GM18520 (cell line): ENCODE measurements at regions not wholly inside any gene's neighbourhood (a gene's known extent, or its start where the extent isn't known, plus 50 kb on each side); places are given as distances from the start of the nearest gene placed in this dataset.

Source experiments
- ATAC-seq: cut with Tn5 transposase; IDR thresholded peaks from one replicate; pipeline ENCODE4 v1.9.1; 2021; ENCODE audit not compliant: unreplicated experiment

DNA sequence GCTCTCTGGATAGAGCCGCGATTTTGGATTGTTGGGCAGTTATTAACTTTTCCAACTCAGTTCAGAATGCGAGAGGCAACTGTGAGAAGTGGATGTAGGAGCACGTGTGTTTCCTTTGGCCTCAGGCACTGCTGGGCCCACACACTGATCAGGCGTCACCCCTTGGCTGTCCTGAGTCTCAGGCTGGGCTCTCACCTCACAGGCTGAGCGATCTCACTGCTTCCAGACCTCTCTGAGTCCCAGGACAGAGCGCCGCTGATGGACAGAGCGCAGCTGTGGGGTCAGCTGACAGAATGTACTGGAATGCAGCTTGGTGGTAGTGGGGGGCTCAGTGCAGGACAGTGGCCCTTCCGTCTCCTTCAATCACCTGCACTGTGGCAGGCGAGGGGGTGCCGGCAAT, 516.2 kb downstream of the TBC1D22A start:
- no peak for ATAC-seq

DNA sequence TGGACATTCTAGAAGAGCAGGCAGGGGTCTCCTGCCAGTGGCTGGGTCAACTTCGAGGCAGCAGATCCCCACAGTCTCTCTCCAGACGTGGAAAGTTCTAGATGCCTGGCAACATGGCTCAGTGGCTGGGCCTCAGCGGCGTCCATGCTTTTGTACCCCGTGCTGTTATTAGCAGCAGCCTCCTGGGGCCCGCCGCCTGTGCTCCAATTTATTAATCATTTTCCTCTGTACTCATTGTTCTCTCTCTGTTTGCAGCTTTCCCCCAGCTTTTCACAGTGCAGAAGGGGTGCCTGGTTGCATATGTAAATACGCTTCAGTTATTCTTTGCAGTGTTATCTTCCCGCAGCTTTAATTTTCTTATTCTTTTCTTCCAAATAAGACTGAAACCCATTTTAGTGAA, 515.1 kb downstream of the TBC1D22A start:
- no peak for ATAC-seq

GRCh38 chr22:47276991-47277390, 514.5 kb downstream of the TBC1D22A start:
- ATAC-seq, result no peak

GRCh38 chr22:47276450-47276820, 514.0 kb downstream of the TBC1D22A start:
- no peak for ATAC-seq

DNA sequence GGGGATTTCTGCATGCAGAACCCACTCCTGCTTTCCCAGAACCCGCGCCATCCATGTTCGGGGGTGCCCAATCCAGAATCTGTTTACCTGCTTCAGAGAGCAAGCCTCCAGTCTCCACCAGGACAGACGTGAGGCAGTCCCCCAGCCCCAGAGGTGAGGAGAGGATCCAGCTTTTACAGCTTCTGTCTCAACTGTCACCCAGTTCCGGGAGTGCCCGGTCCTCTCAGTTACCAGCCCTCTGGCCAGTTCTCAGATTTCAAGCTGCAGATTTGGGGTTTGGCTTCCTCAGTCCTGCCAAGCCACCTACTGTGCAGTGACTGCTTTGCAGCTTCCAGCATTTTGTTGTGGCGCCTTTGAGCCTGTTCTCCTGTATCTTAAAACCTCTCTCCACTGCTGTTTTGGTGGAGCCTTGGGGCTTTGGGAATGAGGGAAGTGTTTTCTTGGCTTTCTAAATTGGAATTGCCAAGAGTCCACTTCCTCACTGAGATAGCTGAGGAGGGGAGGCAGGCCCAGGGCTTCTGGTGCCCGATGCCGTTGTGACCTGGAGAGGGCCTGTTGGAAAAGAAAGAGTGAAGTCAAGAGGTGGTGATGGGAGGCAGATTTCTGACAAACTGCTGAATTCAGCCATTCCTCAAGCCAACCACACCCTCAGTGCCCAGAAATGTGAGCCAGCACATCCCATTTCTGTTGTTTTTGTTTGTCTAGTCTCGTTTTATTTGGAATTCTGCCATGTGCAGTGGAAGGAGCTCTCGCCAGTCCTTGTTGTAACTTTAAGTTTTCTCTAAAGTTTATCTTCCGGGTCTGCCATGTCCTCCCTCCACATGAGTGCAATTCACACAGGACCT, 513.4 kb downstream of the TBC1D22A start:
- ATAC-seq, result no peak

DNA sequence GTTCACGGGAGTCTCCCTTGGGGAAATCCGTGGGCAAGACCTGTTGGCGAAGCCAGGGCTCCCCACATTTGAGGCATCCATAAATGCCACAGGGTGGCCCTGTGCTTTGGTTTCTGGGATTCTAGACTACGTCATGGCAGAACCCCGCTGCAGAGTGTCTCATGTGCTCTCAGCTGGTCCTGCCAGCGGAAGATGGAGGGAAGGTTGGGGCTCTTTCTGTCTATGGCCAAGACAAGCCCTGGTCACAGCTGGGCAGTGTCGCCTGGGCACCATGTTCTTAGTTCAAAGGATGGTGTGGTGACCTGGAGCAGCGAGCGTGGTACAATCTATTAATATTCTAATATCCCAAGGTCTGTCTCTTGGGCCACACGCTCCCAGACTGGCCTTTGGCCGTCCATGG, 511.7 kb downstream of the TBC1D22A start:
- ATAC-seq, result no peak

DNA sequence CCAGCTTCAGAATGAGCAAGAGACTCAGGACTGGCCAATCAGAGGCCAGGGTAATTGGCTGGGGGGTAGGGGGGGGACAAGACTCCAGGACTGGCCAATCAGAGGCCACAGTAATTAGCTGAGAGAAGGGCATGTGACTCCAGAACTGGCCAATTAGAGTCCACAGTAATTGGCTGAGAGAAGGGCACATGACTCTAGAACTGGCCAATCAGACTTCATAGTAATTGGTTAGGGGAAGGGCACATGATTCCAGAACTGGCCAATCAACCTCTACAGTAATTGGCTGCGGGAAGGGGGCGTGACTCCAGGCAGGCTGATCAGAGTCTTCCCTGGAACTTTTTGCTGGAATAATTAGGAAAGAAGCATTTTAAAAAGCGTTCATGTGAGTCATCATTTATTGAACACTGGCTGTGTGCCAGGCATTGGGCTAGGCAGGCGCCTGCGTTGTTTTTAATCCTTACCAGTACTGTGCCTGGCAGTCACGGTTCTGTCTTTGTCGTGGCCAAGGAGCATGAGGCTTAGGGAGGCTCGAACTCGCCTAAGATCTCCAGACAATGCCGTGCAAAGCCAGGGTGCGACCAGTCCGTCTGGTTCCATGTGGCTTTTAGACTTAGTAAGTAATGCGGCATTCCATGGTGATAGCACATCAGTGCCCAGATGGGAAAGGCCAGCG, 508.1 kb downstream of the TBC1D22A start:
- ATAC-seq, result no peak

- no peak for ATAC-seq
Measured at GRCh38 chr22:47269516-47270088, 507.2 kb downstream of the TBC1D22A start.

- ATAC-seq, result no peak
Measured at GRCh38 chr22:47267513-47268282, 505.2 kb downstream of the TBC1D22A start.

GRCh38 chr22:47266329-47266728, 503.9 kb downstream of the TBC1D22A start:
- ATAC-seq, result no peak

- ATAC-seq, result no peak
Measured at GRCh38 chr22:47260551-47260950, 498.1 kb downstream of the TBC1D22A start.

GRCh38 chr22:47259990-47260389, 497.5 kb downstream of the TBC1D22A start:
- ATAC-seq, result no peak

- ATAC-seq, result no peak
Measured at GRCh38 chr22:47259049-47259448, 496.6 kb downstream of the TBC1D22A start.

DNA sequence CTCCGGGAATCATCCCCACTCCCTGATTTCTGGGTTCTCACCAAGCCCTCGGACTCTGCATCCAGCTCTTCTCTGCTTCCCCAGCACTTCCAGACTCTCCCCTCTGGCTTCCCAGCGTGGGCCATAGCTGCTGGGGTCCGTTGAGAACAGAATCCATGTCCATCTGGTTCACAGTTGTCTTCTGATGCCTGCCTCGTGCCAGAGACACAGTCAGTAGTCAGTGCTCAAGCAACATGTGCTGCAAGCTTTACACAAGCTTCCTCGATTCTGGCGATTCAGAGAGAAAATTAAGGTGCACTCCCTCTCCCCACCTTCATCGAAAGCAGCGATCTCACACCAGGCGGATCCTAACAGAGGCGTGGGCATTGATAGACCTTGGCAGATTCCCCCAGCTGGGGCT, 495.5 kb downstream of the TBC1D22A start:
- ATAC-seq, result no peak

DNA sequence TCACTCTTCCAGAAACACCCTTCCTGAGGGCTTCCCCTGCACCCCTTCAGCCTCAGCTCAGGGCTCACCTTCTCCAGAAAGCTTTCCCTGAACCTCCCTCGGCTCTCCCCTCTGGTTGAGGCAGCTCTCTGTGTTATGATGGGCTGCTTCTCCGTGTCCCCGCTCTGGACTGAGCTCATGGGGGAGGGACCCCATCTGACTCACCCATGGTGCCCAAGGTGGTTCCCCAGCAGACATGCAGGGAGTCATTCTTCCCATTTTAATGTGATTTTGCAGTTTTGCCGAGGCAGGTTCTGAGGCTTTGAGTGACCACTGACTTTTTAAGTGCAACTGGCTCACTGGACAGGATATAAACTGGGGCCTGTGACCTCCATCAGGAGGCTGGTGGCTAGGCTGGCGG, 495.1 kb downstream of the TBC1D22A start:
- ATAC-seq, result no peak

DNA sequence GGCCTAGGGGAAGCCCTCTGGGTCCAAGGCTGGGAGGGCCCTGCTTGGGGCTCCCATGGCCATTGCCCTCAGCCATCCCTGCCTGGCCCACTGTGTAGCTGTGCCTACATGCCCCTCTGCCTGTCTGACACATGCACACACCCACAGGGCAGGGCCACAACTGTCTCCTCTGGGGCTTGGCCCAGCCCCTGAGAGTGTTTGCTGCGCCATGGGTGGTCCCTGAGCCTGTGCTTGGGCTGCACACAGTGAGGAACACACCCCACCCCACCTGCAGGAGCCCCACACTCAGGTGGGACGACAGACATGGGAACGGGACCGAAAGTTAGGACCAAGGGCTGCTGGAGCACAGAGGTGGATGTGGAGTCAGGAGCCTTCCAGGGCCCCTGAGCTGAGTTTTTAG, 489.5 kb downstream of the TBC1D22A start:
- no peak for ATAC-seq

- no peak for ATAC-seq
Measured at GRCh38 chr22:47250995-47251765, 488.7 kb downstream of the TBC1D22A start.

DNA sequence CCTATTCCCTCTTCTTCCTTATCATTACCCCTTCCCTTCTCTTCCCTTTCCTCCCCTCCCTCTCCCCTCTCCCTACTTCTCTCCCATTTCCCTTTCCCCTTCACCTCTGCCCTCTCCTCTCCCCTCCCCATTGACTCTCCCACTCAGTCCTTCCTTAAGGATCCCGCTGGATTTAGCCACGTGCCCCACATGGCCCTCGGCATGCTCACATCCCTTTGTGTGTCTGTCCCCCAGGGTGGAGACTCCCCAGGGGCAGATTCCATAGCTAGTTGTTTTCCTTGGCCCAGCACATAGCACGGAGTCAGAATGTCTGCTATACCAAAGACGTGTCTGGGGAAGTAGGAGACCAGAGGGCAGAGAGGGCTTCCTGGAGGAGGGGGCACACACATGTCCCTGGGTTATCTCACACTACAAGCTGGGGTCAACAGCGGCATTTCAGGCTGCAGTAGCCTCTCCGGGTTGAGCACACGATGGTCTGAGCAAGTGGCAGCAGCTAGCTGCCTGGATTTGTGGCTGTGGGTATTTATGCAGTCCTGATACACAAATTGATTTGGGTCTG, 487.0 kb downstream of the TBC1D22A start:
- ATAC-seq, result no peak

GRCh38 chr22:47248925-47249324, 486.5 kb downstream of the TBC1D22A start:
- no peak for ATAC-seq

GRCh38 chr22:47247579-47248240, 485.3 kb downstream of the TBC1D22A start:
- ATAC-seq, result no peak
